GM12865 (cell line): ENCODE measurements at regions not wholly inside any gene's neighbourhood (a gene's known extent, or its start where the extent isn't known, plus 50 kb on each side); places are given as distances from the start of the nearest gene placed in this dataset.

Experiments used
- DNase-seq: peaks from one replicate; pipeline ENCODE4 v3.0.0; 2010; ENCODE audit warnings: low read depth
- H3K4me3 ChIP-seq: 2 replicates; pipeline ENCODE4 v1.5.1; 2011; ENCODE audit warnings: mild to moderate bottlenecking, low read depth, low read length, control low read depth
- CTCF ChIP-seq: IDR thresholded peaks from 2 replicates; pipeline ENCODE4 v1.5.1; 2011; ENCODE audit warnings: low read length, control low read depth, low read depth, inconsistent platforms; ENCODE audit not compliant: insufficient read depth; ENCODE audit errors: missing control alignments

GRCh38 chr16:6593799-6594198 lies 738.8 kb upstream of the RBFOX1 start:
- H3K4me3 ChIP-seq = no peak overlapping the region
- TF ChIP-seq CTCF = no peak
- DNase-seq = no peak

- no peak for TF ChIP-seq CTCF
- DNase-seq = no peak
- no peak overlapping the region for H3K4me3 ChIP-seq
Measured at GRCh38 chr16:6576606-6577005, 756.0 kb upstream of the RBFOX1 start.

GRCh38 chr16:6576113-6576512 lies 756.5 kb upstream of the RBFOX1 start:
- no peak for TF ChIP-seq CTCF
- no peak overlapping the region for H3K4me3 ChIP-seq

GRCh38 chr16:6574146-6574545 lies 758.5 kb upstream of the RBFOX1 start:
- DNase-seq = no peak
- TF ChIP-seq CTCF = no peak
- H3K4me3 ChIP-seq = no peak overlapping the region

More at GRCh38 chr16:6576113-6576512, 756.5 kb upstream of the RBFOX1 start:
- DNase-seq = no peak

GRCh38 chr16:6573577-6573976 lies 759.1 kb upstream of the RBFOX1 start:
- TF ChIP-seq CTCF = no peak
- DNase-seq = no peak
- no peak overlapping the region for H3K4me3 ChIP-seq

GRCh38 chr16:6571044-6571443 lies 761.6 kb upstream of the RBFOX1 start:
- no peak overlapping the region for H3K4me3 ChIP-seq
- DNase-seq = no peak
- no peak for TF ChIP-seq CTCF

GRCh38 chr16:6570530-6570929 lies 762.1 kb upstream of the RBFOX1 start:
- DNase-seq = no peak
- TF ChIP-seq CTCF = no peak
- H3K4me3 ChIP-seq = no peak overlapping the region
